HepG2 (cell line): ENCODE measurements at regions not wholly inside any gene's neighbourhood (a gene's known extent, or its start where the extent isn't known, plus 50 kb on each side); places are given as distances from the start of the nearest gene placed in this dataset.

Experiments used
- ATAC-seq: fragments of 200-7000 bp; cut with Tn5 transposase; 3 replicates; pipeline ENCODE4 v1.9.1; 2020; ENCODE audit warnings: mild to moderate bottlenecking, moderate library complexity
- BruUV-seq: library from RNA; stranded (reverse); fragments of 400-500 nt; replicated peaks from 2 replicates; lab custom pipeline; 2021; lab: Mats Ljungman, UMichigan
- CTCF ChIA-PET: fragments of 300-600 bp; formaldehyde crosslinking; extraction: SDS; loops from one replicate; lab custom pipeline; 2021; ENCODE audit warnings: low total read pairs, inconsistent platforms, low intra/inter-chr PET ratio; lab: Yijun Ruan, JAX
- POLR2A ChIA-PET: fragments of 350-600 bp; sonication (Branson Sonifier 250); formaldehyde crosslinking; loops from one replicate; lab custom pipeline; 2020; ENCODE audit warnings: antibody characterized with exemption, inconsistent platforms; lab: Yijun Ruan, JAX
- DNase-seq: peaks from one replicate; pipeline ENCODE4 v3.0.0-alpha.2; 2015; ENCODE audit warnings: low spot score
- FAIRE-seq: peaks from 3 replicates; lab custom pipeline; 2011; peaks lifted over from hg19 to GRCh38; lab: Jason Lieb, UNC
- H2AFZ ChIP-seq: one replicate; pipeline ENCODE4 v1.6.1; 2011; ENCODE audit warnings: low read length, inconsistent platforms
- H3K27ac ChIP-seq: fragments of 300-600 bp; 3 replicates; pipeline ENCODE4 v1.8.0; 2011; ENCODE audit warnings: mixed run types, mild to moderate bottlenecking, mixed read lengths, low read length, inconsistent platforms; ENCODE audit not compliant: insufficient read depth; ENCODE audit errors: extremely low read length
- H3K27me3 ChIP-seq, 2 experiments: fragments of 200-600 bp in 1 of 2; 2 replicates in 1 of 2; 3 replicates in 1 of 2; pipeline versions ENCODE4 v1.6.0 to v1.8.0; 2011; ENCODE audit warnings: low read length in 2 of 2, mild to moderate bottlenecking in 2 of 2, moderate library complexity in 2 of 2, inconsistent platforms in 1 of 2; ENCODE audit not compliant: insufficient read depth in 2 of 2, control insufficient read depth in 1 of 2
- H3K36me3 ChIP-seq, 2 experiments: fragments of 200-600 bp in 1 of 2; replicated peaks in 1 of 2; 2 replicates in 1 of 2; 3 replicates in 1 of 2; pipeline versions ENCODE4 v1.5.1 to v1.8.0; 2011; ENCODE audit warnings: low read length in 2 of 2, inconsistent platforms in 1 of 2; ENCODE audit not compliant: insufficient read depth in 2 of 2, control insufficient read depth in 1 of 2
- H3K4me1 ChIP-seq: 2 replicates; pipeline ENCODE4 v1.5.1; 2012; ENCODE audit warnings: low read length, inconsistent platforms; ENCODE audit not compliant: insufficient read depth
- H3K4me2 ChIP-seq: 2 replicates; pipeline ENCODE4 v1.6.0; 2011; ENCODE audit warnings: low read depth, low read length, inconsistent platforms
- H3K4me3 ChIP-seq, 3 experiments: fragments of 200-600 bp in 1 of 3; sonication (generic), shearing (Covaris generic) in 1 of 3; replicated peaks in 1 of 3; 2 replicates each; pipeline ENCODE4 v1.5.1; 2011 to 2016; ENCODE audit warnings: low read length in 3 of 3, inconsistent platforms in 2 of 3, low read depth in 2 of 3, mild to moderate bottlenecking in 2 of 3, control low read depth in 1 of 3, mixed read lengths in 1 of 3; ENCODE audit not compliant: insufficient read depth in 1 of 3
- H3K79me2 ChIP-seq: one replicate; pipeline ENCODE4 v1.6.1; 2011; ENCODE audit warnings: low read length, inconsistent platforms; ENCODE audit not compliant: insufficient read depth
- H3K9ac ChIP-seq: 2 replicates; pipeline ENCODE4 v1.6.0; 2011; ENCODE audit warnings: mild to moderate bottlenecking, low read depth, low read length, inconsistent platforms; ENCODE audit not compliant: insufficient read depth
- H3K9me3 ChIP-seq: 2 replicates; pipeline ENCODE4 v1.5.1; 2012; ENCODE audit warnings: mild to moderate bottlenecking, low read length
- H4K20me1 ChIP-seq: 2 replicates; pipeline ENCODE4 v1.6.0; 2011; ENCODE audit warnings: inconsistent platforms, mild to moderate bottlenecking, low read length, moderate library complexity; ENCODE audit not compliant: insufficient read depth
- CREB1 ChIP-seq, 2 experiments: fragments of 450-650 bp in 1 of 2; IDR thresholded peaks; 2 replicates each; pipeline ENCODE4 v1.6.1; 2016 to 2017; ENCODE audit warnings: control low read depth in 1 of 2, mild to moderate bottlenecking in 1 of 2, missing compliant biosample characterization in 1 of 2, missing genetic modification characterization in 1 of 2
- HHEX ChIP-seq: IDR thresholded peaks from 2 replicates; pipeline ENCODE4 v1.6.1; 2016; ENCODE audit warnings: control low read depth
- HNF4G ChIP-seq, 2 experiments: sonication (generic) in 1 of 2; formaldehyde crosslinking in 1 of 2; IDR thresholded peaks; 2 replicates each; pipeline versions ENCODE4 v1.4.0 to v1.6.1; 2011 to 2020; ENCODE audit warnings: borderline replicate concordance in 2 of 2, low read depth in 2 of 2, mild to moderate bottlenecking in 2 of 2, low read length in 1 of 2, missing genetic modification reagents in 1 of 2, moderate library complexity in 1 of 2
- NFATC3 ChIP-seq: sonication (generic); formaldehyde crosslinking; IDR thresholded peaks from 2 replicates; pipeline ENCODE4 v1.5.1; 2020; ENCODE audit warnings: mild to moderate bottlenecking, missing genetic modification reagents
- SAFB2 ChIP-seq: sonication (generic); formaldehyde crosslinking; IDR thresholded peaks from 2 replicates; pipeline ENCODE4 v1.5.1; 2020; ENCODE audit warnings: missing genetic modification reagents, low read depth, mild to moderate bottlenecking, borderline replicate concordance
- ZNF3 ChIP-seq: IDR thresholded peaks from 2 replicates; pipeline ENCODE4 v1.7.0; 2017; ENCODE audit warnings: inconsistent platforms
- ZSCAN20 ChIP-seq: sonication (generic); formaldehyde crosslinking; IDR thresholded peaks from 2 replicates; pipeline ENCODE4 v1.4.0; 2020; ENCODE audit warnings: missing genetic modification reagents, mild to moderate bottlenecking, borderline replicate concordance
- WGBS: methylation state at CpG from one replicate; pipeline ENCODE4 v1.1.6; 2017; ENCODE audit warnings: low lambda C conversion rate; 5-methylcytosine and 5-hydroxymethylcytosine counted together
- in situ Hi-C: cut with HindIII; loops from 2 replicates; pipeline ENCODE4 v1.10.0; 2017; ENCODE audit warnings: low pct_unique_long_range_greater_than_20kb; ENCODE audit not compliant: extremely low pct_ligation_motif_present
- intact Hi-C: fragments of 100-400 bp; cut with micrococcal nuclease; formaldehyde crosslinking; loops from one replicate; pipeline ENCODE4 v1.10.0; 2022; ENCODE audit not compliant: unreplicated experiment
- TF ChIP-seq, protein P1 (sequence below), 2 experiments: sonication (generic) in 1 of 2; formaldehyde crosslinking in 1 of 2; IDR thresholded peaks; 2 replicates each; pipeline versions ENCODE4 v1.4.0 to v1.6.1; 2016 to 2020; ENCODE audit warnings: borderline replicate concordance in 1 of 2, low read depth in 1 of 2, mild to moderate bottlenecking in 1 of 2, missing genetic modification reagents in 1 of 2

DNA sequence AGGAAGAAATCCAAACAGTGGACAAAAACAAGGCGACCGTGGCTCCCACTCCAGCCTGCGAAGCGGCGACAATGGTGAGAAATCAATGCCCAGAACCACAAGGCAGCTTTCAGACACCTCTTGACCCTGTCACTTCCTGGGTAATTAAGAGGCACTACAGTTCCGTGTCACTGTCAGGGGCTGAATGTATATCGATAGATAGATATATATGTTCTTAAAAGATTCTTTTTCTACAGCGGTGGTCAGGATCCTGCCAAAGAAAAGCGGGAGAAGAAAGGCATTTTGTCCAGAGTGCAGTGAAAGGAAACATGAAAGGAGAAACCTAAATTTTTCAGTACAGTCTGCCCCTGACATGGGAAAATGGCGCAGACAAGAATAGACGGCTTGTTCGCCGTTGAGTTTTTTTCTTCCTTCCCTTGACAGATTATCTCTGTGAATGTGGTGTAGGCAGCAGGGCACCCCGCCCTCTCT is 56.2 kb upstream of the HES1 start:
- DNase-seq (no peak), ATAC-seq (no peak), FAIRE-seq (no peak)
- intact Hi-C loops = loop anchor here (5.0 to 10.0 kb wide), 2 partner anchors 235 to 297 kb away; no protein-coding TSS in a partner anchor
- H2AFZ ChIP-seq = no peak overlapping the region
- no peak overlapping the region for H3K9ac ChIP-seq
- H3K27ac ChIP-seq = no peak overlapping the region
- 79% methylated on average over 14 of the region's 14 CpGs for WGBS
- no peaks in the 10 kb centered on the region for H3K9me3 ChIP-seq
- TF ChIP-seq CREB1 (IDR thresholded peaks at IDR 0.05) = no peak
- no peak for TF ChIP-seq CREB1 (CRISPR knock-in tag; IDR thresholded peaks at IDR 0.05)
- no peak for TF ChIP-seq NFATC3 (CRISPR knock-in tag)
- no peak for TF ChIP-seq HNF4G (IDR thresholded peaks at IDR 0.05; ENCODE audit: borderline replicate concordance, low read depth, low read length)
- no peak for TF ChIP-seq HNF4G (CRISPR knock-in tag; IDR thresholded peaks at IDR 0.05; ENCODE audit: borderline replicate concordance, low read depth)
- TF ChIP-seq SAFB2 = no peak
- TF ChIP-seq HHEX (CRISPR knock-in tag) = no peak
- no peak for TF ChIP-seq ZNF3 (CRISPR knock-in tag)
- TF ChIP-seq ZSCAN20 = no peak
- TF ChIP-seq, protein P1, sequence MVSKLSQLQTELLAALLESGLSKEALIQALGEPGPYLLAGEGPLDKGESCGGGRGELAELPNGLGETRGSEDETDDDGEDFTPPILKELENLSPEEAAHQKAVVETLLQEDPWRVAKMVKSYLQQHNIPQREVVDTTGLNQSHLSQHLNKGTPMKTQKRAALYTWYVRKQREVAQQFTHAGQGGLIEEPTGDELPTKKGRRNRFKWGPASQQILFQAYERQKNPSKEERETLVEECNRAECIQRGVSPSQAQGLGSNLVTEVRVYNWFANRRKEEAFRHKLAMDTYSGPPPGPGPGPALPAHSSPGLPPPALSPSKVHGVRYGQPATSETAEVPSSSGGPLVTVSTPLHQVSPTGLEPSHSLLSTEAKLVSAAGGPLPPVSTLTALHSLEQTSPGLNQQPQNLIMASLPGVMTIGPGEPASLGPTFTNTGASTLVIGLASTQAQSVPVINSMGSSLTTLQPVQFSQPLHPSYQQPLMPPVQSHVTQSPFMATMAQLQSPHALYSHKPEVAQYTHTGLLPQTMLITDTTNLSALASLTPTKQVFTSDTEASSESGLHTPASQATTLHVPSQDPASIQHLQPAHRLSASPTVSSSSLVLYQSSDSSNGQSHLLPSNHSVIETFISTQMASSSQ (IDR thresholded peaks at IDR 0.05; ENCODE audit: low read depth) = no peak
- TF ChIP-seq, protein P1 (CRISPR knock-in tag; IDR thresholded peaks at IDR 0.05; ENCODE audit: borderline replicate concordance) = no peak
- BruUV-seq = no TSS peak
- H3K79me2 ChIP-seq = no peaks in the 10 kb centered on the region
- no peak overlapping the region for H3K4me3 ChIP-seq
- ChIA-PET CTCF (no interaction called here), POLR2A (no interaction called here)
- H3K27me3 ChIP-seq = no peaks in the 10 kb centered on the region; a peak in 1 of 5 replicates
- no peak overlapping the region for H3K4me2 ChIP-seq
- H4K20me1 ChIP-seq = no peaks in the 10 kb centered on the region
- in situ Hi-C loops = loop anchor here (10.0 kb wide), 1 partner anchor 55 kb away; the partner anchor contains the start of gene HES1
- H3K4me1 ChIP-seq = peaks cover 70% of the 10 kb centered on the region
- no peaks in the 10 kb centered on the region for H3K36me3 ChIP-seq
